ENCODE measurements at regions not wholly inside any gene's neighbourhood (a gene's known extent, or its start where the extent isn't known, plus 50 kb on each side); places are given as distances from the start of the nearest gene placed in this dataset.

- no peaks in the 10 kb centered on the region for H3K79me2 ChIP-seq (ENCODE audit: control insufficient read depth, low read length)
- H3K36me3 ChIP-seq (ENCODE audit: control insufficient read depth, low read length), result no peaks in the 10 kb centered on the region
- no peaks in the 10 kb centered on the region for H3K4me1 ChIP-seq (ENCODE audit: control insufficient read depth, low read length)
- H3K4me2 ChIP-seq (ENCODE audit: low read length), result no peak overlapping the region
- TF ChIP-seq EZH2phosphoT487 (IDR thresholded peaks at IDR 0.05; ENCODE audit: borderline replicate concordance, low read length) (no peak), CTCF (IDR thresholded peaks at IDR 0.05; ENCODE audit: low read depth, low read length, poor library complexity, severe bottlenecking) (no peak)
- H3K9me3 ChIP-seq (ENCODE audit: control insufficient read depth, insufficient read depth, low read length), result no peaks in the 10 kb centered on the region
- H3F3A ChIP-seq (ENCODE audit: control insufficient read depth, insufficient read depth), result no peaks in the 10 kb centered on the region
- no peaks in the 10 kb centered on the region for H4K20me1 ChIP-seq (ENCODE audit: control insufficient read depth, insufficient read depth, low read depth, low read length)
- H3K9me2 ChIP-seq (replicated peaks; ENCODE audit: control insufficient read depth, low read length), result no peaks in the 10 kb centered on the region
- H3K27me3 ChIP-seq (ENCODE audit: control insufficient read depth, low read length), result no peaks in the 10 kb centered on the region
- H3K27ac ChIP-seq (ENCODE audit: low read depth, low read length), result no peak overlapping the region
- no peak overlapping the region for H3K4me3 ChIP-seq (ENCODE audit: low read length)
Observed at GRCh38 chr18:40925071-40925541, 1029.9 kb upstream of the PIK3C3 start.

- no peak overlapping the region for H3K27ac ChIP-seq (ENCODE audit: low read depth, low read length)
- H3K4me1 ChIP-seq (ENCODE audit: control insufficient read depth, low read length), result no peaks in the 10 kb centered on the region
- no peaks in the 10 kb centered on the region for H3K36me3 ChIP-seq (ENCODE audit: control insufficient read depth, low read length)
- no peaks in the 10 kb centered on the region for H3F3A ChIP-seq (ENCODE audit: control insufficient read depth, insufficient read depth)
- no peaks in the 10 kb centered on the region for H3K79me2 ChIP-seq (ENCODE audit: control insufficient read depth, low read length)
- no peaks in the 10 kb centered on the region for H3K27me3 ChIP-seq (ENCODE audit: control insufficient read depth, low read length)
- no peaks in the 10 kb centered on the region for H4K20me1 ChIP-seq (ENCODE audit: control insufficient read depth, insufficient read depth, low read depth, low read length)
- TF ChIP-seq CTCF (IDR thresholded peaks at IDR 0.05; ENCODE audit: low read depth, low read length, poor library complexity, severe bottlenecking) (no peak), EZH2phosphoT487 (IDR thresholded peaks at IDR 0.05; ENCODE audit: borderline replicate concordance, low read length) (no peak)
- no peaks in the 10 kb centered on the region for H3K9me3 ChIP-seq (ENCODE audit: control insufficient read depth, insufficient read depth, low read length)
- no peak overlapping the region for H3K4me2 ChIP-seq (ENCODE audit: low read length)
- no peak overlapping the region for H3K4me3 ChIP-seq (ENCODE audit: low read length)
- H3K9me2 ChIP-seq (replicated peaks; ENCODE audit: control insufficient read depth, low read length), result no peaks in the 10 kb centered on the region
Observed at GRCh38 chr18:40921845-40922629, 1033.0 kb upstream of the PIK3C3 start.

- no peaks in the 10 kb centered on the region for H3K4me1 ChIP-seq (ENCODE audit: control insufficient read depth, low read length)
- TF ChIP-seq EZH2phosphoT487 (IDR thresholded peaks at IDR 0.05; ENCODE audit: borderline replicate concordance, low read length), result no peak
- TF ChIP-seq CTCF (IDR thresholded peaks at IDR 0.05; ENCODE audit: low read depth, low read length, poor library complexity, severe bottlenecking), result no peak
- H3K79me2 ChIP-seq (ENCODE audit: control insufficient read depth, low read length), result no peaks in the 10 kb centered on the region
- H3K4me2 ChIP-seq (ENCODE audit: low read length), result no peak overlapping the region
- H3K27ac ChIP-seq (ENCODE audit: low read depth, low read length), result no peak overlapping the region
- H4K20me1 ChIP-seq (ENCODE audit: control insufficient read depth, insufficient read depth, low read depth, low read length), result no peaks in the 10 kb centered on the region
- no peaks in the 10 kb centered on the region for H3F3A ChIP-seq (ENCODE audit: control insufficient read depth, insufficient read depth)
- H3K4me3 ChIP-seq (ENCODE audit: low read length), result no peak overlapping the region
- no peaks in the 10 kb centered on the region for H3K36me3 ChIP-seq (ENCODE audit: control insufficient read depth, low read length)
- no peaks in the 10 kb centered on the region for H3K9me3 ChIP-seq (ENCODE audit: control insufficient read depth, insufficient read depth, low read length)
- no peaks in the 10 kb centered on the region for H3K9me2 ChIP-seq (replicated peaks; ENCODE audit: control insufficient read depth, low read length)
- no peaks in the 10 kb centered on the region for H3K27me3 ChIP-seq (ENCODE audit: control insufficient read depth, low read length)
Observed at GRCh38 chr18:40917056-40917455, 1038.0 kb upstream of the PIK3C3 start.

All from DOHH2 (cell line).